Erythroblast (primary cell): ENCODE measurements at regions not wholly inside any gene's neighbourhood (a gene's known extent, or its start where the extent isn't known, plus 50 kb on each side); places are given as distances from the start of the nearest gene placed in this dataset.
"Not testable (repeated sequence)": the region's sequence is repeated elsewhere in the genome, so short reads cannot be mapped to it uniquely, and the experiment has no call there.

Source experiments
- DNase-seq, 2 experiments: peaks; one replicate each; lab custom pipeline; 2025; lab: John Stamatoyannopoulos, UW
- GATA1 ChIP-seq: IDR thresholded peaks from 2 replicates; pipeline ENCODE4 v1.6.1; 2011; ENCODE audit warnings: low read depth, mild to moderate bottlenecking, control low read depth, low read length, moderate library complexity
- POLR2A ChIP-seq: IDR thresholded peaks from 2 replicates; pipeline ENCODE4 v1.6.1; 2011; ENCODE audit warnings: mild to moderate bottlenecking, low read length

DNA sequence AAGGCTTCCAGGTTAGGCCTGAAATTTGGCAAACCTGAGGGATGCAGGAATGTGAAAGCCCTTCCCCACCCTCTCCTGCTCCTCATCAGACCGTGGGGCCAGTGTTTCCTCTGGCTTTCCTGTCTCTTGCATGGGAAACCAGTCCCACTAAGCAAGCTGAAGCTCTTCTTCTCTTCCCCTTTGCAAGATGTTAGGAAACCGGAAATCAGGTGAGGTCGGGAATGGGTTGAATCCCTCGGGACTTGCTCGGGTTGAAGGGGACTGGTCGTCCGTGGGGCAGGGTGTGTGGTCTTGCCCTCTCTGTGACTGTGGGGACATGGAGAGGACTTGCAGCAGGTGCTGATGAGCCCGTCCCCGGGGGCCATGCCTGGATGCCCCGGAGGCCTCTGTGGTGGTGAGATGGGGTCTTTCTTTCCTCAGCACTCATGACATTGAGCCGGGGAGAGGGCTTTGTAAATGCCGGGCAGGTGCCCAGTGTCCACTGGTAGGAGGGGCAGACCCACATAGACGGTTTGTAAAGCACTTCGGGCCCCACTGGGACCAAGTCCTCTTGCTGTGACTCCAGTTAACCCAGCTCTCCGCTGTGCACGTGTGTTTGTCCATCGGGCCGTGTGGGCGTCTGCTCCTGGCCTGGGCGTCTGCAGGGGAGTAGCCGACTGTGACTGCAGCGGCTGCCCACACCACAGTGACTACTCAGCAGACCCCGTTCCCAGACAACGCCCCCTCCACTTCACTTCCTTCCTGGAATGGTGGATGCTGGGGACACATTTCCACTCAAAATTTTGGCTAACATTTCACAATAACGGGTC, 373.9 kb downstream of the GLRX3 start:
- DNase-seq, result no peak
- TF ChIP-seq GATA1, result no peak

GRCh38 chr10:130510755-130511154, 374.6 kb downstream of the GLRX3 start:
- no peak for DNase-seq
- no peak for TF ChIP-seq GATA1
- no peak for TF ChIP-seq POLR2A

DNA sequence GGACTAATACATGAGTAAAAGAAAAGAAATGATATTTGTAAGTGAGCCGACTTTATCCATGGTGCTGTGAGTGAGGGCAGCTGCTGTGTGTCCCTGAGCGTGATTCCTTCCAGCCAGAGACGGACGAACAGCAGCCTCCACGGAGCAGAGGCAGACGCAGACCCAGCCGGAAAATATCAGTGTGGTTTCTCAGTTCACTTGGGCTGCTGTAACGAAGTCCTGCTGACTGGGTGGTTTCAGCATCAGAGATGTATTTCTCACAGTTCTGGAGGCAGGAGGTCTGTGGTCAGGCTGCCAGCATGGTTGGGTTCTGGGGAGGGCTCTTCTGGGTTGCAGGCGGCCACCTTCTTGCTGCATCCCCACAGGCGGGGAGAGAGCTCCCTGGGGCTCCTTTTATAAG, 375.6 kb downstream of the GLRX3 start:
- no peak for DNase-seq
- TF ChIP-seq POLR2A, result no peak
- TF ChIP-seq GATA1, result no peak

DNA sequence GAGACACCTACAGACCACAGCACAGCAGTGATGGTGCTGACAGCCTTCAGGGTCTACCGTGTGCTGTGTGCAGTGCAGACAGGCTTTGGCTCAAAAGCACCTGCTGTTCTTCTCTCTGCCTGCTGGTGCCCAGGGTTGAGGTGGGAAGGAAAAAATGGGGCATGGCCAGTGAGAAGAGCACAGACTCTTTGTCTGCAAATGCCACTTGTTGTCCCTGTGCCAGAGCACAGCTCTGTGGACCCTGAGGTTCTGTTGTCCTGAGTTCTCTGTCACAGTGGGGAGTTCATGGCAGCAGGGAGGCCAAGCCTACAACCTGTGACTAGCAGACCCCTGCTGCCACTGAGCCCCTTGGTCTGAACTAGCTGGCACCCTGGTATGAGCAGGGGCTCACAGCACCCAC, 376.7 kb downstream of the GLRX3 start:
- no peak for TF ChIP-seq POLR2A
- TF ChIP-seq GATA1, result no peak
- DNase-seq, result no peak

GRCh38 chr10:130513686-130514476, 377.7 kb downstream of the GLRX3 start:
- no peak for TF ChIP-seq GATA1
- no peak for TF ChIP-seq POLR2A
- no peak for DNase-seq

DNA sequence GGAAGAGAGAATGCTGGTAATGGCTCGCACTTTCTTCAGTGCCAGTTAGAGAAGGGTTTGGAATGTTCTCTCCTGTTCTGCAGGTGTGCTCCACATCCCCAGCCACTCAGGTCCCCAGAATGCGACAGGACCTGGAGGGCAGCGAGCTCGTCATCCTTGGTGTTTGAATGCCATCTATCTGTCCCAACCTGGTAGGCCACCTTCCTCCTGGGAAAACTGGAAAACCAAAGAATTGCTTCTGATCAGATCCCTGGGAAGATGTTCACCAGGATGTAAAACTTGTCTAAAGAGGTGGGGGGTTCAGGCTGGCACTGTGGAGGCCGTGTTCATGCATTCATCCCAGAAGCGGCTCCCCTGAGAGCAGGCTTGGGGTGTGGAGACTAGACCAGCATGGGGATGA, 379.5 kb downstream of the GLRX3 start:
- no peak for TF ChIP-seq POLR2A
- TF ChIP-seq GATA1, result no peak
- no peak for DNase-seq

DNA sequence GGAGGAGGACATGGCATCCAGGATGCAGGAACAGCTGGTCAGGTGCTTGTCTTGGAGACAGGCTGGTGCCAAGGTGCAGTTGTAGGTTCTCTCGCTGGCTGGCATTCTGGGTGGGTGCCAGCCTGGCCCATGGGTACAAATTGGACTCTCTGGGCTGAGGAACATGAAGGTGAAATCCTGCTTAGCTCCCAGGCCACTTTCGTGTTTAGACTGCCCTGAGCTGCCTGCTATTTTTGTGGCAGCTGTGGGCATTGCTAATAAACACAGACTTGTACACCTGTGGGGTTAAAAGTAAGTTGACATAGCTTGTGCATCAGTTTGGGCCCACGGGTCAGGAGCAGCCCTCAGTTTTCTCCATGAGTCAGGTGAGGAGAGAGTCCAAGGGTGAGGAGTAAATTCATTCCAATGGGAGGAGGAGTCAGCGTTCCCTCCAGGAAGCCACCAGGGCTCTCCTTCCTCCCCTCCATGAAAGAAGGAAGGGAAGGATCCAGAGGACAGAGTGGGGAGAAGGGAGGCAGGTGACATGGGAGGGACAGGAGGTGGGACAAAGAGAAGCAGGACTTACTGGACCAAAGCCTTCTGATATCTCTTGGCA, 380.0 kb downstream of the GLRX3 start:
- TF ChIP-seq GATA1, result no peak
- no peak for TF ChIP-seq POLR2A
- DNase-seq, result no peak

GRCh38 chr10:130518921-130519320, 382.7 kb downstream of the GLRX3 start:
- not testable (repeated sequence) for DNase-seq

DNA sequence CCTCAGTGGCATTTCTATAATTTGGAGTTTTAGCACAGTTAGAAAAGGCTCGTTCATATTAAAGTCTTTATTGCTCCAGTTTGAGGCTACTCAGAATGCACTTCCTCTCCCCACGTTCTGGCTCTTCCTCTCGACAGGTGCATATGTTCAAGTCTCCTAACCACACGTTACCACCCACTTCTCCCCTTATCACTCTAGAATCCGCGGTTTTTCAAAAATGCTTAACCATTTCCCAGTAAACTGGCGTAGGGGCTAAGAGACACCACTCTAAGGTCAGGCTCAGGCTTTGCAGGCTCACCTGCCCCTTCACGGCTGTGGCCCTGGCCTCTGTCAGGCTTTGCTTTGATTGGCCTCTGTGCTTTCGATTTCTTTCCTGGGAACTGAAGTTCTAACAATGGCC, 383.6 kb downstream of the GLRX3 start:
- no peak for DNase-seq

DNA sequence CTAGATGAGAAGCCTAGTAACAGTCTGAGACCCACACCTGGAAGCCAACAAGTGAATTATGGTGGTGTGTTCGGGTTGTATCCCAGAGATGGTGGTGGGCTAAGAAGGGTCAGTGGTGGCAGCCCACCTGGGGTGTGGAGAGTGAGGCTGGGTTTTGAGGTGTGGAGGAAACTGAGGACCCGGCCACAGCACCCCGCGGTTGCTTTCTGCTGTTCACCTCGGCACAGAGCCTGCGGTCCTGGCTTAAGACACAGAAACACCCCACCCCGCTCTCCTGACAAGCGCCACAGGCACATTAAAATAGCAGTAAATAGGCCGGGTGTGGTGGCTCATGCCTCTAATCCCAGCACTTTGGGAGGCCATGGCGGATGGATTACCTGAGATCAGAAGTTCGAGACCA, 395.1 kb downstream of the GLRX3 start:
- TF ChIP-seq GATA1 (no peak), POLR2A (no peak)
- DNase-seq, result no peak

More for the DNA sequence above, 383.6 kb downstream of the GLRX3 start:
- TF ChIP-seq POLR2A (no peak), GATA1 (no peak)

- TF ChIP-seq POLR2A, result no peak
- no peak for TF ChIP-seq GATA1
- no peak for DNase-seq
Observed at GRCh38 chr10:130541090-130541489, 404.9 kb downstream of the GLRX3 start.

DNA sequence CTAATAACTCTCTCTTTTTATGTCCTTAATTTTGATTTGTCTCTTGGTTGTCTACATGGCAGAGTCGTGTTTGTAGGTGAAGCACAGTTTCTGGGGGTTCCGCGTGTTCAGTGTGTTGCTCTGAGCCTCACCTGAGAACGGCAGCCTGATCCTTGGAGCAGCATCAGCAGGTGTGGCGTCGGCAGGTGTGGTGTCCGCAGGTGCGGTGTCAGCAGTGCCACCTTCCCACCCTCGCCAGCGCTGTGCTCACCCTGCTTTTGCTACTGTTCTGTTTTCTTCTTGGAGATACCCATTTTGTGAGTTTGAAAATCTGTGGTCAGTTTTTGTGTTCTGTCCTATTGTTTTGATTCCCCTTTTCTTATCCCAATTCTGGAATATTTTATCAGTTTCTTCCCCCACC, 406.6 kb downstream of the GLRX3 start:
- no peak for DNase-seq
- TF ChIP-seq GATA1, result no peak
- no peak for TF ChIP-seq POLR2A

- DNase-seq, result no peak
- TF ChIP-seq POLR2A, result no peak
- TF ChIP-seq GATA1, result no peak
Observed at GRCh38 chr10:130543794-130544193, 407.6 kb downstream of the GLRX3 start.

GRCh38 chr10:130545122-130545521, 408.9 kb downstream of the GLRX3 start:
- DNase-seq, result no peak
- TF ChIP-seq GATA1, result no peak
